ENCODE measurements at regions not wholly inside any gene's neighbourhood (a gene's known extent, or its start where the extent isn't known, plus 50 kb on each side); places are given as distances from the start of the nearest gene placed in this dataset.

- TF ChIP-seq FOXP1 (IDR thresholded peaks at IDR 0.05), result no peak
- peak; percentile 47; the same call in 1 of the 2 replicates for TF ChIP-seq FOXP1 (CRISPR knock-in tag; IDR thresholded peaks at IDR 0.05)
- no peak for TF ChIP-seq FOXM1 (CRISPR knock-in tag; IDR thresholded peaks at IDR 0.05)
- TF ChIP-seq BATF2 (CRISPR knock-in tag; IDR thresholded peaks at IDR 0.05), result no peak
- no peak for TF ChIP-seq CBX1 (IDR thresholded peaks at IDR 0.05; ENCODE audit: low read depth)
- TF ChIP-seq PAXIP1 (CRISPR knock-in tag; conservative IDR thresholded peaks at IDR 0.05), result peak; percentile 76
- TF ChIP-seq ZNF589 (CRISPR knock-in tag; conservative IDR thresholded peaks at IDR 0.05), result no peak
- peak; percentile 72; the same call in 1 of the 2 replicates for TF ChIP-seq ARID5B (CRISPR knock-in tag; IDR thresholded peaks at IDR 0.05)
- no peak for TF ChIP-seq MNT (IDR thresholded peaks at IDR 0.05)
- no peak for TF ChIP-seq MXD3 (CRISPR knock-in tag; IDR thresholded peaks at IDR 0.05)
- peak; percentile 68 for TF ChIP-seq ZNF644 (CRISPR knock-in tag; IDR thresholded peaks at IDR 0.05; ENCODE audit: low read depth)
- TF ChIP-seq TOPORS (CRISPR knock-in tag; IDR thresholded peaks at IDR 0.05), result no peak
- 0 out of 2 replicates have a peak, but pooled peaks have one; percentile 28 for TF ChIP-seq ZNF790 (CRISPR knock-in tag; IDR thresholded peaks at IDR 0.05; ENCODE audit: borderline replicate concordance)
- TF ChIP-seq ZNF460 (CRISPR knock-in tag; IDR thresholded peaks at IDR 0.05; ENCODE audit: borderline replicate concordance), result no peak
- no peak for TF ChIP-seq ZNF678 (CRISPR knock-in tag; IDR thresholded peaks at IDR 0.05)
- peak; percentile 24 for TF ChIP-seq TEAD3 (CRISPR knock-in tag; optimal IDR thresholded peaks at IDR 0.05; ENCODE audit: borderline replicate concordance)
- TF ChIP-seq ADNP (CRISPR knock-in tag; IDR thresholded peaks at IDR 0.05), result no peak
- no peak for TF ChIP-seq ZNF557 (CRISPR knock-in tag; IDR thresholded peaks at IDR 0.05)
- no peak for TF ChIP-seq ATM (IDR thresholded peaks at IDR 0.05; ENCODE audit: borderline replicate concordance)
- TF ChIP-seq ZNF766 (CRISPR knock-in tag; IDR thresholded peaks at IDR 0.05; ENCODE audit: borderline replicate concordance), result no peak
- no peak for TF ChIP-seq MAFF (IDR thresholded peaks at IDR 0.05; ENCODE audit: low read depth, low read length)
- TF ChIP-seq ZBTB26 (CRISPR knock-in tag; IDR thresholded peaks at IDR 0.05; ENCODE audit: borderline replicate concordance), result no peak
Observed at GRCh38 chr20:22245139-22245538, 339.2 kb downstream of the FOXA2 start (continued).

All from HepG2 (cell line).